HG03280 (cell line): ENCODE measurements at regions not wholly inside any gene's neighbourhood (a gene's known extent, or its start where the extent isn't known, plus 50 kb on each side); places are given as distances from the start of the nearest gene placed in this dataset.
"Not testable (repeated sequence)": the region's sequence is repeated elsewhere in the genome, so short reads cannot be mapped to it uniquely, and the experiment has no call there.

Experiments
- ATAC-seq: cut with Tn5 transposase; IDR thresholded peaks from one replicate; pipeline ENCODE4 v1.9.1; 2021; ENCODE audit warnings: mild to moderate bottlenecking, moderate library complexity; ENCODE audit not compliant: unreplicated experiment

- ATAC-seq = no peak
These were observed 648.8 kb downstream of the QKI start for GRCh38 chr6:164063346-164063745.

DNA sequence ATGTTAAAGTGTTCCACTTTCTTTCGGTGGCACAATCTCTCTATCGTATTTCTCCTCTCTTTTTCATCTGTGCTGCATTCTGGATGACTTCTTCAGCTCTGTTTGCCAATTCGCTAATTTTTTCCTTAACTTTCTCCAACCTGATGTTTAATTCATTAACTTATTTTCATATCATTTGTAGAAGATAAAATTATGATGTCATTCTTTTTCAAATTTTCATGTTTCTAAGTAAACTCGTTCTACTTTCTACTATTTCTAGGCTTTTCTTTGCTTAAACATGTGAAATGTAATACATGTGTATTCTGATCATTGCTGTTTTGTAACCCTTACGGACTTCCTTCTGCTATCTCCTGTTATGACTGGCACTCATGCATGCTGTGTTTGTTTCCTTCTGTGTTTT is 648.4 kb downstream of the QKI start:
- no peak for ATAC-seq

GRCh38 chr6:164057876-164058275 is 643.4 kb downstream of the QKI start:
- no peak for ATAC-seq

DNA sequence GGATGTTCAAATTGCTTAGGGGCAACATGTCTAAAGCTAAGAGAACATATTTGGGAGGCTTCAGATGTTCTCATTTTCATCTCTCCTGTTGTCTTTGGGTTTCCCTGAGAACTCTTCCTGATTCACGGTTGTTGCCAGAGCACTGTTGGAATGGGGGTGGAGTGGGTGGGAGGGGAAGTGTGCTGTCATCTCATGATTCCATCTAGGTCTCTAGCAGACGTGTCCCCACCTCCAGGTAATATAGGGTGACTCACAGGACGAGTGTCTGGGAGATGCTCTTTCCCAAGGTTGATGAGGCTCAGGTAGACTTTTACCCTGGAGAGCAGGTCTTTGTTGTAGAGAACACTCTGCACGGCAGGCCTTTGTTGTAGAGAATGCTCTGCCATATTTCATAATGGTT is 636.9 kb downstream of the QKI start:
- no peak for ATAC-seq

- ATAC-seq = no peak
These were observed 635.0 kb downstream of the QKI start for GRCh38 chr6:164049517-164049988.

DNA sequence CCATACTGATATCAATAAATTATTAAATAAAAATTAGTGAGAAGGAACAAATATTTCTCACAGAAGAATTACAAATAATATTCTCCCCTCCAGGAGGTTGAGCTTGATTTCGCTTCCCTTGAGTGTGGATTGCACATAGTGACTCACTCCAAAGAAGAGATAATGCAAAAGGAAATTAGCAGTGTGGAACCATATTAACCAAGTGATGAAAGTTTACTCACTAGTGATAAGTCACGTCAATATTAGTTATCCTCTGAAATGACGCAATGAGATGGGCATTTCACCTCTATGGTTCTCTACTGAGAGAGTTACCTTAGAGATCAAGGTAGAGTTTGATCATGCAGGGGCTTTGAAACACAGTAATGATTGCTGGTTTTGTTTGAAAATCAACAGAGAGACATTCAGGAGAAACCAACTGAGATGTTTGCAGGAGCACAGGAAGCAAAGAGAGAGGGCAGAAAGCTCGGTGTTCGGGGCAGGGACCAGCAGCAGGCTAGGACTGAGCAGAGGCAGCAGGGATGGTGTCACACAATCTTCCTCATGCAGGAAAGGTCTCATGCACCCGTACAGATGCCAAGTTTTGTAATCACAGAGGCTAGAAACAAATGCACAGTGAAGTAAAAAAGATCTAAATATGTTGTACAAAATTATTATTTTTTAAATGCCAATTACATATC is 634.5 kb downstream of the QKI start:
- ATAC-seq = no peak

- no peak for ATAC-seq
These were observed 630.6 kb downstream of the QKI start for GRCh38 chr6:164045082-164045481.

- ATAC-seq = not testable (repeated sequence)
These were observed 629.1 kb downstream of the QKI start for GRCh38 chr6:164043656-164044055.

- ATAC-seq = no peak
These were observed 627.7 kb downstream of the QKI start for GRCh38 chr6:164042212-164042611.

DNA sequence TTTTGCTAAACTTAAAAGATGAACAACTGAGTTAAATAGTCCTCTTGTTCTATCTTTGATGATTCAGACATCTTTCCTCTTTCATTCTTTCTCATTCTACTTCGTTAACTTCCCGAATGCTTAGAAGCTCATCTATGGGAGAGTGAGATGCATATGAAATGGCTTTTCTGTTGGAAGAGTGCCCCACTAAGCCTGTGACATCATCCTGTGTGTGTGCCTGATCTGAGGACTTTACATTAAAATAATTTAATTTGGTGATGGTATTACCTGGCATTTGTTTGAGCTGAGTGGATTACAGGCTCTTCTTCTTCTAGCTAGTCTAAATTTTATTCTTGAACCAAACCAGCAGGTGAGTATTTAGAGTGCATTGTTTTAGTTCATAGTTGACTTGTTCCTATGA is 626.5 kb downstream of the QKI start:
- ATAC-seq = no peak

DNA sequence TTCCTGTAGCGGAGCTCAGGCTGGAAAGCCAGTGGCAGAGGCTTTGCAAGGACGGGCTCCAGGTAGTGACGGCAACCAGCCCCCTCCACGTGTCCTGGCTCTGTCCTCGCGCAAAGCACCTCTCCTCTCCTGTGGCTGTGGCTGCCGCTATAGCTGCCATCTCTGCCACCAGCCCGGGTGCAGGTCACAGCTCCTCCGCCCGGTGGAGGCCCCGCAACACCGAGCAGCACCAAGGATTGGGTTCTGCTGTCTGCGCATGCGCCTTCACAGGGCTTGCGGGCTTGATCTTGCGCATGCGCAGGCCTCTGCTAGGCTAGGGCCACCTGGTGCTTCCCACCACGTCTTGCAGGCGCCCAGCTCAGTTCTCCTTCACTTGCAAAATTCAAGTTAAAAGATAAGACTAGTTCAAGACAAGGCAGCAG is 625.4 kb downstream of the QKI start:
- ATAC-seq = no peak

DNA sequence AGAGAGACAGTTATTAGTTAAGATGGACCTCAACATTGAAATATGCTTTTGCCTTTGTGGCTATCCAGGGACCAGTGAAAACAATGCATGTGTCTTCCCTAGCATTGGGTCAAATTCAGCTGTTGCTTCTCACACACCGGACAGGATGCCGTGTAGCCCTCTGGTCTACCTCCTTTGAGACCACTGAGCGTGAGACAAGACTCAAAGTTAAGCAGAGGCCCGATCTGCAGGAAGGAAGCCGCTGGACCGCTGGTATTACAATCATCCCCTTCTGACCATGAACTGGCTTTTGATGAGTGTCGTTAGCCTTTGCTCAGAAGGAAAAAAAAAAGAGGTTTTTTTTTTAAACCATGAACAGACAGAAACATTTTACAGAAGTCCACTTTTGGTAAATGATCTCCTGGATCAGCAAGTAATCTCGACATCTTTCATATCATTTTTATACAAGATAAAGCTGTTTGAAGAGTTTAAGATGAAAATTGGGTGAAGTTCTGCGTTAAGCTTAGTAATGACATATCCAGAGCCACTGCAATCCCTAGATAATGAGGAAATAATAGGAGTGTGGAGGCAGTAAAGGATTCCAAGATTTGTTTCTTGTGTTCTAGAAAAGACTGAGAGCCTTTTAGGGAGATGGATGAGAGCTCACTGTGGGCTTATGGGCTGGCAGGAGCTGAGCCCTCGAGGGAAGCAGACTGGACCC is 622.8 kb downstream of the QKI start:
- no peak for ATAC-seq

DNA sequence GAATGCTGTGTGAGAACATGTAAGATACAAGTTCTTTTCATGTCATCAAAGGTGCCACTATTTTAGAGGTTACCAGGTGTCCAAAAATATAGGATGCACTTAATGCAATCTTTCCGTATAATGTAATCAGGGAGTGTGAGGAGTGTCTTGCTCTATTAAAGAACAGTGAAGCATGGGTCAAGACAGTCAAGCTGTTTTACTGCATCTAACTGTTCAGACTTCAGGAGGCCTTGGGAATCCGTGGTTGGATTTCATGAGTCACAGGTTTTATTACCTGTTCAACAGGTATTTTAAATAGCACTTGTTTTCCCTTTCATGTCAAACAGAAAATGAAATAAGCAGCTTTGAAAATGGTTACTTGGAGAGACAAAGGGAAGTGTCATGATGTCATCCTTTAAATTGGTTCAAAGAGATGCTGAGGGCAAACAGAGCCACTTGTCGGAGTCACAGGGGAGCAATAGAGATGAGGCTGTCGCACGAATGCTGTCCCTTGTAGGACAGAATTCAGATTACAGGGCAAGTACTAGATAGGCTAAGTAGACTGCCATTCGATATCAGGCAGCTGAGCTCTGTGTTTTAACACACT is 621.5 kb downstream of the QKI start:
- ATAC-seq = no peak

GRCh38 chr6:164034602-164035140 is 620.2 kb downstream of the QKI start:
- no peak for ATAC-seq

GRCh38 chr6:164025180-164025579 is 610.7 kb downstream of the QKI start:
- no peak for ATAC-seq

- ATAC-seq = no peak
These were observed 609.0 kb downstream of the QKI start for GRCh38 chr6:164023535-164023934.

DNA sequence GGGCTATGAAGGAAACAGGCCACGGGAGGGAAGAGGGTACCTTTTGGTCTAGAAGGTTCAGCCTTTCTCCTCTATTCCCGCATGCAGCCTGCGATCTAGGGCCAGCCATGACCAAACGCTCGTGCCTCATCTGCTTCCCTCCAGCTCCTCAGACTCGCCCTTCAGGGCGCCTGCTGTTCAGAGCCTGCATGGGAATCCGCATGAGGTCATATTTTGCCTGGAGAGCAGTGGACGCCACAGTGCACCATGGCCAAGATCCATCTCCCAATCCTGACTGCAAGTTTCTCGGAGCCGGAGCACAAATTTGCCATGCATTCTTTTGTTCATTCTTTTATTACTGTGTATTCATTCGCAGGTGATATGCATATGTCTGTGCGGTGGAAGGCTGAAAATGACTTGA is 608.1 kb downstream of the QKI start:
- ATAC-seq = no peak

DNA sequence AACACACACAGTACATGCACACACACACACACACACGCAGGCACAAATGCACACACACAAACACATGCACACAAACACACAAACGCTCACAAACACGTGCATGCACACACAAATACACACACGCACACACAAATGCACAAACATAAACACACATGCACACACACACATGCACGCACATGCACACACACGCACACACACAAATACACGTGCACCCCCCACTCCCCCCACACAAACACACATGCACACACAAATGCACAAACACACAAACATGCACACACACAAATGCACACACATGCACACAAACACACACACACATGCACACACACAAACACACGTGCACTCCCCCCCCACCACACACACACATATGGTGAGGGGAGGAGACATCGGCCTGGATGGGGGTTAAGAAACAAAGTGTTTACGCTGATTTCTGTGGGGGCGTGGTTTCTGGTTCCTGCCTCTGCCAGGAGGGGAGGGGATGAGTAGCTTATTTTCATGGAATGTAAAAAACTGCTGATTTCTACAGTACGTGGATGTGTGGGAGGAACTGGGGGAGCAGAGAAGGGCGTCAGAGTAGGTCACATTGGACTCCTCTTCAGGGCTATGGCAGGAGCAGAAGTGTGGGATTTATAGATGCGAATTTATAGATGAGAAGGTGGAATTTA is 607.2 kb downstream of the QKI start:
- ATAC-seq = no peak

- no peak for ATAC-seq
These were observed 605.6 kb downstream of the QKI start for GRCh38 chr6:164020142-164020541.

DNA sequence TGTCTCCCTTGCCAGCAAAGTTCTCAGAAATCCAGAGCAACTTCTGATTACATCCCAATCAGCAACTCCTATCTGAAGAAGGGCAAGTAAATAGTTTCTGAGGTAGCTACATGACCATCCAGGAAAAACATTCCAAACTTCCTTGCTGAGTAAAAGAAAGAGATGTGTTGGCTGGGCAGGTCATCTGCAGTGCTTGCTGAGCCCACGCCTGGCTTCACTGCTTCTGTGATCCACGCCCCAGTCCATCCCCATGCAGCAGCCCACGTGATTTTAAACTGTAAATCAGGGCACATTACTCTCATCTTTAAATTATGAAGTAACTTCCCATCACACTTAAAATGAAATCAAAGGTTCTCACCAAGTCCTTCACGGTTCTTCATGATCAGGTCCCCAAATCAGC is 603.6 kb downstream of the QKI start:
- ATAC-seq = no peak

GRCh38 chr6:164016056-164016455 is 601.5 kb downstream of the QKI start:
- ATAC-seq = no peak
